Heart right ventricle (tissue), 16 donors: ENCODE measurements at regions not wholly inside any gene's neighbourhood (a gene's known extent, or its start where the extent isn't known, plus 50 kb on each side); places are given as distances from the start of the nearest gene placed in this dataset.
"Not testable (repeated sequence)": the region's sequence is repeated elsewhere in the genome, so short reads cannot be mapped to it uniquely, and the experiment has no call there.

Experiments
- ATAC-seq, 8 donors: fragments of 200-7000 bp; cut with Tn5 transposase; one replicate each; pipeline ENCODE4 v1.9.1; 2020; ENCODE audit warnings: mild to moderate bottlenecking in 8 of 8, moderate library complexity in 8 of 8, moderate number of reproducible peaks in 1 of 8
- DNase-seq, 2 donors: peaks; one replicate each; pipeline ENCODE4 v3.0.0-alpha.2; 2020
- H3K27ac ChIP-seq, 10 donors: fragments of 200-600 bp; sonication (generic) in 2 of 10; one replicate each; pipeline versions ENCODE4 v1.5.0 to v1.8.0; 2020 to 2022; ENCODE audit warnings: mild to moderate bottlenecking in 3 of 10
- H3K27me3 ChIP-seq, 7 donors: fragments of 200-600 bp; one replicate each; pipeline ENCODE4 v1.8.0; 2021 to 2022; ENCODE audit warnings: mild to moderate bottlenecking in 2 of 7
- H3K36me3 ChIP-seq, 9 donors: fragments of 200-600 bp; sonication (generic) in 1 of 9; one replicate each; pipeline versions ENCODE4 v1.5.0 to v1.8.0; 2020 to 2022; ENCODE audit warnings: mild to moderate bottlenecking in 2 of 9
- H3K4me1 ChIP-seq, 9 donors: fragments of 200-600 bp; sonication (generic) in 1 of 9; one replicate each; pipeline versions ENCODE4 v1.5.0 to v1.8.0; 2020 to 2022; ENCODE audit warnings: mild to moderate bottlenecking in 4 of 9
- H3K4me3 ChIP-seq, 10 donors: fragments of 200-600 bp; sonication (generic) in 2 of 10; one replicate each; pipeline versions ENCODE4 v1.5.0 to v1.8.0; 2020 to 2022; ENCODE audit warnings: mild to moderate bottlenecking in 7 of 10, moderate library complexity in 2 of 10
- H3K9me3 ChIP-seq, 11 donors: fragments of 200-600 bp in 10 of 11; sonication (generic) in 2 of 11; one replicate each; pipeline versions ENCODE4 v1.5.0 to v1.8.0; 2013 to 2022; ENCODE audit warnings: mild to moderate bottlenecking in 2 of 11, control low read depth in 1 of 11, moderate library complexity in 1 of 11
- CTCF ChIP-seq, 9 donors: fragments of 200-600 bp; sonication (generic) in 2 of 9; IDR thresholded peaks; one replicate each; pipeline versions ENCODE4 v1.5.0 to v1.8.0; 2021 to 2022; ENCODE audit warnings: antibody characterized with exemption in 9 of 9, mild to moderate bottlenecking in 5 of 9, moderate library complexity in 1 of 9
- WGBS, 2 donors: extraction: QIAGEN DNeasy Blood & Tissue Kit; methylation state at CpG; one replicate each; pipeline ENCODE4 v1.1.7; 2013; ENCODE audit warnings: inconsistent platforms in 1 of 2; 5-methylcytosine and 5-hydroxymethylcytosine counted together
- intact Hi-C, 10 donors: fragments of 100-400 bp; cut with DNase I; formaldehyde crosslinking; loops; one replicate each; pipeline versions ENCODE4 v1.11.1 to v1.14.2; 2022
- donor health status: Arrhythmogenic right ventricular cardiomyopathy.
- donor health status: ischemic (EF 13 %, LVEDD 7.1; RV severe dilation, severe dysfunction).
- donor health status: healthy with polysubstance abuse.
- donor health status: DM: no; HTN: yes; CAD: no.
- donor health status: DM: no; HTN: no; CAD: no.
- donor health status: ischemic (EF 25% LVEDD 6.9; RV normal size, moderate dysfunction).
- donor health status: ischemic (EF 25% LVEDD 5.7; RV mildly dilated, moderate dysfunction).
- donor health status: healthy.
- donor health status: DM: yes; HTN: yes; CAD: no.
- donor health status: Ischemic cardiomyopathy.
- donor health status: ischemic (EF 35%, LVEDD 5.7; RV mildly dilated, moderate dysfunction).
- donor health status: nonischemic (EF 11% LVEDD 7.7; RV severe dilation, severe dysfunction).
- donor health status: DM: yes; HTN: yes; CAD: no.
- donor health status: PGD.
- donor health status: ischemic (EF 29% LVEDD 5.4; RV normal size, mild dysfunction).
- donor health status: nonischemic (EF 23%, LVEDD 6.1; RV moderate dilation, normal function).

DNA sequence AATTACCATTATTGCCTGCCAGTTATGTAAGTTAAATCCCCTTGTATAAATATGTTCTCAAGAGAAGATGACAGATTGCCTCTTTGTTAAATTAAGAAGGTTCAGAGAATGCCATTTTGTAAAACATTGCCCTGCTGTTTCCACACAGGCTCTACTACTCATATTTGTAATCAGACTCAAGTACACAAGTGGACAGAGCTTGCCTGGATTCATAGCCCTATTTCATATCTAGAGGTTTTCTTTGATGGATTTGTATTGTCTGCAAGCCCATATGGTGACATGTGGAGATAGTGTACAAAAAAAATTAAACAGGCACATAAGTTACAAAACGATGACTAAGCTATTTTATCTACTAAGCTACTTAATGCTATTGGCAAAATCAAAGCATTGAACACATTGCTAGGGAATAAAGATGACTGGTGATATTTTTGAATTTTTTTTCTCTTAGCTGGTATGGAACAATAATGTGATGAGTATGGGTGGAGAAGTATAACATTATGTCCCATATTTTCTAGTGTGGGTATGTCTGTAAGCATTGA, 1286.6 kb upstream of the ALCAM start:
- Histone ChIP-seq H3K27me3 (no peaks in the 10 kb centered on the region), H3K4me1 (no peaks in the 10 kb centered on the region), H3K36me3 (no peaks in the 10 kb centered on the region), H3K9me3 (peaks cover 0 to 10% (median 0%) of the 10 kb centered on the region in 11 donors), H3K27ac (no peak overlapping the region), H3K4me3 (no peak overlapping the region)
- no peak for DNase-seq
- TF ChIP-seq CTCF (IDR thresholded peaks at IDR 0.05): no peak
- 13 to 23% methylated on average over 1 of the region's 1 CpG for WGBS, 2 donors
- intact Hi-C loops: no loop called here
- no peak for ATAC-seq

DNA sequence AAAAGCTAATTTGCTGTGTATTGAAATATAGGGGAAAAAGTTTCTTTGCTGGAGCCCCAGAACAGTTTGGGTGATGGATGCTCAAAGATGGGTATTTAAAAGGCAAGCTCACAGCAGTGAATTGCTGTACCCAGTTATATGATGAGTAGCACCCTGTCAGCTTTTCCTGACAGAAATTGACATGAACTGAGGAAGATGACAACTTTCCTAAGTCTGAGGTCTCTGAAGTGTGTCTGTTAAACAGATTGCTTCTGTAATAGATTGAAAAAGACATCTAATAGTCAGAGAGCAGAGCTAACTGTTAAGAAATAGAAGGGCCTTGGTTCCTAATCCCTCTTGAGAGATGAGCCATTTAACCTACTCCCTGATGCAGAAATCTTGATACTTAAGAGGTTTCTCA, 1278.0 kb upstream of the ALCAM start:
- intact Hi-C loops: no loop called here
- DNase-seq: no peak
- TF ChIP-seq CTCF (IDR thresholded peaks at IDR 0.05): no peak
- no peak for ATAC-seq
- H3K4me3 ChIP-seq: no peak overlapping the region
- H3K36me3 ChIP-seq: no peaks in the 10 kb centered on the region
- H3K27me3 ChIP-seq: no peaks in the 10 kb centered on the region
- no peaks in the 10 kb centered on the region for H3K4me1 ChIP-seq
- H3K27ac ChIP-seq: no peak overlapping the region
- H3K9me3 ChIP-seq: peaks cover 0 to 38% (median 0%) of the 10 kb centered on the region in 11 donors

DNA sequence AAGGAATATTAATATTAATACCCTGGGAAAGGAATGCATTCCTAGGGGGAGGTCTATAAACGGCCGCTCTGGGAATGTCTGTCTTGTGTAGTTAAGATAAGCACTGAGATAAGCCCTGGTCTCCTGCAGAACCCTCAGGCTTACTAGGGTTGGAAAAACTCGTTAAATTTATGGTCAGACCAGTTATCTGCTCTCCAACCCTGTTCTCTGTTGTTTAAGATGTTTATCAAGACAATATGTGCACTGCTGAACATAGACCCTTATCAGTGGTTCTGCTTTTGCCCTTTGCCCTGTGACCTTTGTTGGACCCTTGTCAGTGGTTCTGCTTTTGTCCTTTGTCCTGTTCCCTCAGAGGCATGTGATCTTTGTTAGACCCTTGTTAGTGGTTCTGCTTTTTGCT, 1276.7 kb upstream of the ALCAM start:
- H3K4me3 ChIP-seq, H3K27me3 ChIP-seq, H3K36me3 ChIP-seq, DNase-seq, ATAC-seq, H3K27ac ChIP-seq, intact Hi-C loops, H3K4me1 ChIP-seq: not testable (repeated sequence)
- H3K9me3 ChIP-seq: peaks cover 0 to 29% (median 0%) of the 10 kb centered on the region in 11 donors
- WGBS, 2 donors: 43 to 50% methylated on average over 3 of the region's 3 CpGs

GRCh38 chr3:104101736-104102135, 1265.0 kb upstream of the ALCAM start:
- Histone ChIP-seq H3K27ac (no peak overlapping the region), H3K27me3 (no peaks in the 10 kb centered on the region), H3K4me3 (no peak overlapping the region), H3K36me3 (no peaks in the 10 kb centered on the region), H3K4me1 (no peaks in the 10 kb centered on the region), H3K9me3 (peaks cover 0 to 9% (median 0%) of the 10 kb centered on the region in 11 donors)
- intact Hi-C loops: no loop called here
- no peak for ATAC-seq
- no peak for TF ChIP-seq CTCF (IDR thresholded peaks at IDR 0.05)
- DNase-seq: no peak
- WGBS, 2 donors: 65 to 82% methylated on average over 1 of the region's 1 CpG

- intact Hi-C loops: no loop called here
- no peaks in the 10 kb centered on the region for H3K4me1 ChIP-seq
- no peak for DNase-seq
- H3K4me3 ChIP-seq: no peak overlapping the region
- 9 to 10% methylated on average over 3 of the region's 3 CpGs for WGBS, 2 donors
- no peak overlapping the region for H3K27ac ChIP-seq
- no peaks in the 10 kb centered on the region for H3K27me3 ChIP-seq
- no peak for ATAC-seq
- TF ChIP-seq CTCF (IDR thresholded peaks at IDR 0.05): peak in 6 of 9 donors; percentile 14 to 46 (median 30)
- no peaks in the 10 kb centered on the region for H3K36me3 ChIP-seq
- peaks cover 0 to 9% (median 0%) of the 10 kb centered on the region in 11 donors for H3K9me3 ChIP-seq
Measured at GRCh38 chr3:104102386-104102785, 1264.3 kb upstream of the ALCAM start.
